Chondrocyte (in vitro differentiated cells): ENCODE measurements at regions not wholly inside any gene's neighbourhood (a gene's known extent, or its start where the extent isn't known, plus 50 kb on each side); places are given as distances from the start of the nearest gene placed in this dataset.

ENCODE experiments used
- DNase-seq: peaks from one replicate; pipeline ENCODE4 v3.0.0; 2021; ENCODE audit warnings: mixed read lengths, low spot score
- H3K27ac Mint-ChIP-seq: one replicate; pipeline ENCODE4 v1.8.0; 2021; ENCODE audit warnings: mild to moderate bottlenecking, moderate library complexity, mixed read lengths; ENCODE audit not compliant: unreplicated experiment
- H3K27me3 Mint-ChIP-seq: 2 replicates; pipeline ENCODE4 v1.8.0; 2021; ENCODE audit warnings: low read depth, mixed read lengths
- H3K36me3 Mint-ChIP-seq: 2 replicates; pipeline ENCODE4 v1.8.0; 2021; ENCODE audit warnings: low read depth, mixed read lengths
- H3K4me1 Mint-ChIP-seq: 2 replicates; pipeline ENCODE4 v1.8.0; 2021; ENCODE audit warnings: low read depth, mild to moderate bottlenecking, mixed read lengths
- H3K4me3 Mint-ChIP-seq: one replicate; pipeline ENCODE4 v1.8.0; 2021; ENCODE audit warnings: mild to moderate bottlenecking, moderate library complexity, mixed read lengths; ENCODE audit not compliant: unreplicated experiment
- H3K9me3 Mint-ChIP-seq: 2 replicates; pipeline ENCODE4 v1.8.0; 2021; ENCODE audit warnings: low read depth, mixed read lengths
- TF ChIP-seq, protein P1 (sequence below): fragments of 200-600 bp; sonication (generic); IDR thresholded peaks from 2 replicates; pipeline ENCODE4 v1.5.0; 2021; ENCODE audit warnings: antibody characterized with exemption, mild to moderate bottlenecking, moderate library complexity

DNA sequence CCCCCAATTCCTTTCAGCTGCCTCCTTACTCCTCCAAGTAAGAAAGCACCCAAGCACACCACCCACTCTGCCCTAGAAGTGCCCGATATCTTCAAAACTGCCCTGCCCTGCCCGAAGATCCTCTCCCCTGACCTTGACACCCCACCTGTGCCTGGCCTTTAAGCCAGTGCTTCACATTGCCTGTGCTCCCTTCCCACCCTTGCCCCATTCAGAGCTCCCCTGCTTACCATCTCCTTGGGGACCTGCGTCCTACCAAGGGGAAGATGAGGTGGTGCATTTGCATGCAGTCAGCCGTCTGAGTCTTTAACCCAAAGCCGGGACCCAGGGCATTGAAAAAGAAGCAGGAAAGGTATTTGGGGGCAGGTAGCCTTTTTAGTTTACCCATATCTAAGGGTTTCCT, 73.5 kb upstream of the SLCO3A1 start:
- no peaks in the 10 kb centered on the region for H3K4me1 Mint-ChIP-seq
- no peaks in the 10 kb centered on the region for H3K9me3 Mint-ChIP-seq
- H3K36me3 Mint-ChIP-seq: no peaks in the 10 kb centered on the region
- no peak overlapping the region for H3K4me3 Mint-ChIP-seq
- no peak for DNase-seq
- TF ChIP-seq, protein P1, sequence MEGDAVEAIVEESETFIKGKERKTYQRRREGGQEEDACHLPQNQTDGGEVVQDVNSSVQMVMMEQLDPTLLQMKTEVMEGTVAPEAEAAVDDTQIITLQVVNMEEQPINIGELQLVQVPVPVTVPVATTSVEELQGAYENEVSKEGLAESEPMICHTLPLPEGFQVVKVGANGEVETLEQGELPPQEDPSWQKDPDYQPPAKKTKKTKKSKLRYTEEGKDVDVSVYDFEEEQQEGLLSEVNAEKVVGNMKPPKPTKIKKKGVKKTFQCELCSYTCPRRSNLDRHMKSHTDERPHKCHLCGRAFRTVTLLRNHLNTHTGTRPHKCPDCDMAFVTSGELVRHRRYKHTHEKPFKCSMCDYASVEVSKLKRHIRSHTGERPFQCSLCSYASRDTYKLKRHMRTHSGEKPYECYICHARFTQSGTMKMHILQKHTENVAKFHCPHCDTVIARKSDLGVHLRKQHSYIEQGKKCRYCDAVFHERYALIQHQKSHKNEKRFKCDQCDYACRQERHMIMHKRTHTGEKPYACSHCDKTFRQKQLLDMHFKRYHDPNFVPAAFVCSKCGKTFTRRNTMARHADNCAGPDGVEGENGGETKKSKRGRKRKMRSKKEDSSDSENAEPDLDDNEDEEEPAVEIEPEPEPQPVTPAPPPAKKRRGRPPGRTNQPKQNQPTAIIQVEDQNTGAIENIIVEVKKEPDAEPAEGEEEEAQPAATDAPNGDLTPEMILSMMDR: no peak
- H3K27me3 Mint-ChIP-seq: peaks cover 4% of the 10 kb centered on the region
- H3K27ac Mint-ChIP-seq: no peak overlapping the region

DNA sequence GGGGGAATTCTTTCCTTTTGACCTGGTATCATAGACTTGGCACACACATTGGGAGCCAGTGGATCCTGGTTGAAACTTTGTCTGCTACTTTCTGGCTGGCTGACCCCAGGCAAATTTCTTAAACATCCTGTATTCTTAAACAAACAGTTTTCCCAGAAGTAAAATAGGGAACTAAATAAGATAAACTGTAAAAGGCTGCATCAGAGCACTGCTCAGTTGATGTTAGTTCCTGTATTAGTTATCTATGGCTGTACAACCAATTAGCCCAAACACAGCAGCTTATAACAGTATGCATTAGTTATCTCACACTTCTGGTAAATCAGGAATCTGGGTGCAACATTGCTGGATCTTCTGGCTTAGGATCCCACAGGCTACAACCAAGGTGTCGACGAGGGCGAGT, 73.1 kb upstream of the SLCO3A1 start:
- no peaks in the 10 kb centered on the region for H3K36me3 Mint-ChIP-seq
- TF ChIP-seq, protein P1: no peak
- no peaks in the 10 kb centered on the region for H3K9me3 Mint-ChIP-seq
- H3K4me3 Mint-ChIP-seq: no peak overlapping the region
- H3K4me1 Mint-ChIP-seq: no peaks in the 10 kb centered on the region
- DNase-seq: no peak
- peaks cover 4% of the 10 kb centered on the region for H3K27me3 Mint-ChIP-seq
- H3K27ac Mint-ChIP-seq: no peak overlapping the region

DNA sequence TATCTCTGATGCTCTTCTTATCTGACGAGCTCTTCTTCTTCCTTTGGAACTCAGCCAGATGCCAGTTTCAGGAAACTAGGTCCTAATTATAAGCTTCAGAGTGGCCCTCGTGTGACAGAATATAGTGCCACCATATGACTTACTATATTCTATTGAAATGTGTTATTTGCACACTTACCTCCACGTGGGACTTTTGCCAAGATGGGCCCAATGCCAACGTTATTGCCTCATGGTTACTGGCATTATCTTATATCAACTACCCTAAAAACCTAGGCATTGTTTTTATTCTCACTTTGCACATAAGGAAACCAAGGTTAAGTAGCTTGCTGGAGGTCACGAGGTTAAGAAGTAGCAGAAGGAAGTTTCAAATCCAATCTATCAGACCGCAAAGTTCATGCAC, 71.3 kb upstream of the SLCO3A1 start:
- TF ChIP-seq, protein P1: no peak
- Mint-ChIP-seq H3K4me1 (no peaks in the 10 kb centered on the region), H3K9me3 (no peaks in the 10 kb centered on the region), H3K27ac (no peak overlapping the region), H3K36me3 (no peaks in the 10 kb centered on the region), H3K27me3 (peaks cover 4% of the 10 kb centered on the region), H3K4me3 (no peak overlapping the region)
- DNase-seq: no peak

DNA sequence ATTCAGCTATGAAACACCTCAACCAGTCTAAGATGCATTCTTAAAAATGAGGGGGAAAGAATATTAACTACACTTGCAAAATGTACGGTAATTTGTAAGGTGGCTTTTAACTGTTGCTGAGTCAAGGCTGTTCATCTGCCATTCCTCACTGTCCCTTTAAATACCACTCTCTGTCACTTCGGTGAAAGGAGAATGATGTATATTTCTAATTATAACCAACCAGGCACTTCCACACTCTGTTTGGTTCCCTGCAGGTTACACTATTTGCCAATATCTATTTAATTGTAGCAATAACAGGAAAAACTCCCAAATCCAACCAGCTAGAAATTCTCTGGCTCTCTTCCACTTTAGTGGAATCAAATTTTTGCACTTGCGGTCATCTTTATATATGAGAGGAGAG, 70.5 kb upstream of the SLCO3A1 start:
- no peak for DNase-seq
- H3K4me3 Mint-ChIP-seq: no peak overlapping the region
- no peaks in the 10 kb centered on the region for H3K9me3 Mint-ChIP-seq
- no peaks in the 10 kb centered on the region for H3K36me3 Mint-ChIP-seq
- peaks cover 4% of the 10 kb centered on the region for H3K27me3 Mint-ChIP-seq
- TF ChIP-seq, protein P1: no peak
- H3K27ac Mint-ChIP-seq: no peak overlapping the region
- H3K4me1 Mint-ChIP-seq: no peaks in the 10 kb centered on the region

DNA sequence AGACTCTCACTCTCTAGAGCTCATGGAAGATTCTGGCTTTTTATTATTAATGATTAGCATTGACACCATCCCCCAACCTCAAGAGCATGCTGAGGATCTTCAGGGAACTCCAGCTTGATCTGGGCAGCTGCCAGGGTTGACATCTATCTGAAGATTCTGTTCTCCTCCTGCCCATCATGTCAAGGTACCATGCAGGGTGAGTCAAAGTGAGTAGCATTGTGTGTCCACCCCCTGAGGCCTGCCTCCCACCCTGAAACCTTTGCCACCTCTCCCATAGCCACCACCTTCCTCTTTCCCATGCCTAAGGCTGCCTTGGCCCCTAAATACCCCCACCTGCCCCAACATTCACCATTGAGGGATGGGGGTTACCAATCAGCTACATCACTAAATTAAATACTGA, 70.1 kb upstream of the SLCO3A1 start:
- Mint-ChIP-seq H3K27ac (no peak overlapping the region), H3K36me3 (no peaks in the 10 kb centered on the region), H3K4me3 (no peak overlapping the region), H3K9me3 (no peaks in the 10 kb centered on the region), H3K27me3 (peaks cover 4% of the 10 kb centered on the region), H3K4me1 (no peaks in the 10 kb centered on the region)
- TF ChIP-seq, protein P1: no peak
- DNase-seq: no peak
